ENCODE measurements at regions not wholly inside any gene's neighbourhood (a gene's known extent, or its start where the extent isn't known, plus 50 kb on each side); places are given as distances from the start of the nearest gene placed in this dataset.

DNA sequence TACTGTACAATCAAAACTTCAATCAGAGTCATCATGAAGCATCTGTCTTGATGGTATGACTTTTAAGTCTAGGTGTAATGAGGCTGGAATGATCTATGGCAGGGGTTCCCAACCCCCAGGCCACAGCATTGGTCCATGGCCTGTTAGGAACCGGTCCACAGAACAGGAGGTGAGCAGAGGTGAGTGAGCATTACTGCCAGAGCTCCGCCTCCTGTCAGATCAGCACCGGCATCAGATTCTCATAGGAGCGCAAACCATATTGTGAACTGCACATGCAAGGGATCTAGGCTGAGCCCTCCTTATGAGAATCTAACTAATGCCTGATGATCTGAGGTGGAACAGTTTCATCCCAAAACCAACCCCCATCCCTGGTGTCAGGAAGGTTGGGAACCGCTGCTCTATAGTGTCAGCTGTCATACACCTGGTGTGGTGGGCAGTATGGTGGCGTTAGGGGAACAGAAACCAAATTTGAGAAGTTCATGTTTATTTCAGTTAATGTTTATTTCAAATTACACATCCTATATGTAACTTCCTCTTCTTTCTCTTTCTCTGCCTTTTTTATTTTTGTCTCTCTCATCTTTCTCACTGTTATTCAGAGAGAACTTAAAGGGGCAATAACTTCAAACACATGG is 432.6 kb downstream of the TNS3 start:
- no peak overlapping the region for H3K9ac ChIP-seq (replicated peaks in 1 of 4; ENCODE audit: extremely low read depth in 1 of 4, low read depth in 3 of 4, low read length in 3 of 4)
- no peaks in the 10 kb centered on the region for H3K27me3 ChIP-seq (replicated peaks in 1 of 4; ENCODE audit: control insufficient read depth in 3 of 4, extremely low read depth in 1 of 4, insufficient read depth in 3 of 4, low read length in 3 of 4)
- H3K56ac ChIP-seq (replicated peaks; ENCODE audit: insufficient read length, low read depth, low read length) = no peak overlapping the region
- H2BK5ac ChIP-seq (ENCODE audit: low read depth, low read length) = no peak overlapping the region
- no peaks in the 10 kb centered on the region for H3K23me2 ChIP-seq (ENCODE audit: low read depth, low read length)
- POLR2A ChIA-PET (ENCODE audit: partially characterized antibody) = no interaction called here
- no peak overlapping the region for H2AK5ac ChIP-seq (ENCODE audit: low read depth, low read length)
- no peak overlapping the region for H4K91ac ChIP-seq (replicated peaks; ENCODE audit: insufficient read length, low read length)
- no peaks in the 10 kb centered on the region for H3K36me3 ChIP-seq (ENCODE audit: control insufficient read depth in 2 of 4, insufficient read depth in 4 of 4, low read length in 3 of 4)
- H2BK120ac ChIP-seq (replicated peaks; ENCODE audit: low read depth, low read length) = no peak overlapping the region
- H3K4me3 ChIP-seq (ENCODE audit: extremely low read depth in 1 of 4, insufficient read depth in 2 of 4, low read depth in 3 of 4, low read length in 4 of 4) = no peak overlapping the region
- no peak overlapping the region for H3K4ac ChIP-seq (replicated peaks; ENCODE audit: insufficient read length, low read depth, low read length)
- no peak overlapping the region for H2BK15ac ChIP-seq (ENCODE audit: low read length)
- H2AFZ ChIP-seq (ENCODE audit: low read length) = no peak overlapping the region; the same call in 1 of the 2 replicates
- DNase-seq (ENCODE audit: low read depth in 1 of 2, low spot score in 2 of 2) = no peak
- no peak overlapping the region for H3K23ac ChIP-seq (ENCODE audit: insufficient read length)
- H4K5ac ChIP-seq (ENCODE audit: insufficient read length, low read depth, low read length) = no peak overlapping the region
- H3K79me2 ChIP-seq (ENCODE audit: control insufficient read depth in 1 of 2, insufficient read depth in 2 of 2, low read length in 2 of 2) = no peaks in the 10 kb centered on the region
- WGBS, 2 experiments (ENCODE audit: extremely low coverage in 1 of 2, insufficient coverage in 1 of 2, insufficient read length in 1 of 2, insufficient replicate concordance in 2 of 2, low coverage in 1 of 2, low lambda C conversion rate in 2 of 2, missing lambda C conversion rate in 1 of 2) = 94% methylated on average over 6 of the region's 6 CpGs; no CpG with 5 or more reads in 1 of the 2 experiments
- no peak overlapping the region for H2BK20ac ChIP-seq (ENCODE audit: low read length)
- no peak overlapping the region for H3K14ac ChIP-seq (ENCODE audit: insufficient read length)
- H3K9me3 ChIP-seq (ENCODE audit: insufficient read depth in 2 of 2, low read depth in 1 of 2, low read length in 1 of 2) = no peaks in the 10 kb centered on the region
- H2BK12ac ChIP-seq (ENCODE audit: low read depth, low read length) = no peak overlapping the region
- H3K4me1 ChIP-seq (replicated peaks in 1 of 4; ENCODE audit: control insufficient read depth in 3 of 4, insufficient read depth in 4 of 4, low read length in 3 of 4) = peaks cover 0 to 3% (median 0%) of the 10 kb centered on the region in 4 experiments; a peak in 2 of 7 replicates
- CTCF ChIA-PET (ENCODE audit: partially characterized antibody) = interaction anchor here (0.7 to 1.2 kb wide), 2 partner anchors 9 to 32 kb away, joined by 3 read pairs; no protein-coding TSS in a partner anchor
- H3K4me2 ChIP-seq (ENCODE audit: insufficient read depth in 1 of 2, low read depth in 2 of 2, low read length in 2 of 2) = no peak overlapping the region
- TF ChIP-seq SUZ12 (IDR thresholded peaks at IDR 0.05; ENCODE audit: low read length) = no peak
- H3K18ac ChIP-seq (ENCODE audit: extremely low read depth, low read length) = no peak overlapping the region
- no peak overlapping the region for H4K8ac ChIP-seq (ENCODE audit: extremely low read depth, insufficient read depth, low read length)
- no peaks in the 10 kb centered on the region for H4K20me1 ChIP-seq (replicated peaks in 1 of 2; ENCODE audit: control insufficient read depth in 1 of 2, insufficient read depth in 2 of 2, low read length in 2 of 2)
- no peak overlapping the region for H3K27ac ChIP-seq (ENCODE audit: low read depth, low read length)
- no peaks in the 10 kb centered on the region for H3K79me1 ChIP-seq (ENCODE audit: low read depth, low read length)
- no peak for FAIRE-seq

All from H1 (cell line).